NOMO-1 treated with dmso at 0.1 percent for 144 hours (cell line): ENCODE measurements at regions not wholly inside any gene's neighbourhood (a gene's known extent, or its start where the extent isn't known, plus 50 kb on each side); places are given as distances from the start of the nearest gene placed in this dataset.
"Not testable (repeated sequence)": the region's sequence is repeated elsewhere in the genome, so short reads cannot be mapped to it uniquely, and the experiment has no call there.

Experiments used
- DNase-seq: peaks from one replicate; lab custom pipeline; 2025; ENCODE audit not compliant: unreplicated experiment; lab: John Stamatoyannopoulos, UW

DNA sequence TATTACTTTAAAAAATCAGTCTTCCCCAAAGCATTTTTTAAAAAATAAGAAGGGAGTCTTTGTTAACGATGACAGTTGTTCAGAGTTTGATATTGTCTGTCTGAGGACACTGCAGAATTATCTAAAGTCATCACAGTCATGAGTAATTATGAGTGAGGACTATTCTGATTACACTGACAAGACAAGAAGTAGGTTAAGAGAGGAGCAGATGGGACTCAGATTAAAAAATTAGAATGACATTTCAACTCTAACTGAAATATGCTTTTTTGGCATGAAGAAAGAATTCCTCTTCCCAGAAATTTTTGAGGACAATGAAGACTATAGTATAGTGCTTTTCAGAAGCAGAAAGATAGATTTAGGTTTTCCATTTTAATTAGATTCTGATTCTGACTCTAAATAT is 456.5 kb downstream of the EPHA7 start:
- no peak for DNase-seq

DNA sequence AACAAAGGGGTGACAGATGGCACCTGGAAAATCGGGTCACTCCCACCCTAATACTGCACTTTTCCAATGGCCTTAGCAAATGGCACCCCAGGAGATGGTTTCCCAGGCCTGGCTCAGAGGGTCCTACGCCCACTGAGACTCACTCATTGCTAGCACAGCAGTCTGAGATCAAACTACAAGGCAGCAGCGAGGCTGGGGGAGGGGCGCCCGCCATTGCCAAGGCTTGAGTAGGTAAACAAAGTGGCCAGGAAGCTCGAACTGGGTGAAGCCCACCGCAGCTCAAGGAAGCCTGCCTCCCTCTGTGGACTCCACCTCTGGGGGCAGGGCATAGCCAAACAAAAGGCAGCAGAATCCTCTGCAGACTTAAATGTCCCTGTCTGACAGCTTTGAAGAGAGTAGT is 467.2 kb downstream of the EPHA7 start:
- DNase-seq, result not testable (repeated sequence)

DNA sequence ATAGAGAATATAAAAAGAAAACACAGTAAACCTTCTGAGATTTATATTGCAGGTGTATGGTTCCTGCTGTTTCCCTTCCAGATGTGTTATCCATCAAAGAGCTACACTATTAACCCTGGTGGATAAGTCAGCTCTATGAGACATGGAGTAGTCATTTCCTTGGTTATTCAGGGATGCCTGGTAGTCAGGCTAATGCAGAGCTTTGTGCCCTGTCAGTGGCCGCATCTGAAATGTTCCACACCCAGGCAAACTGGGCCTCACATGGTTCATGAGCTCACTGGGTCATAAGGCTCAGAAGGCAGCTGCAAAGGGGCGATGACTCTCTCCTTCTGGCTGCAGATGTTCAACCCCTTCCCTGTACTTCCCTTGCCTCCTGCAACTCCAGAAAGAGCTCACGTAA is 473.6 kb downstream of the EPHA7 start:
- DNase-seq, result no peak

DNA sequence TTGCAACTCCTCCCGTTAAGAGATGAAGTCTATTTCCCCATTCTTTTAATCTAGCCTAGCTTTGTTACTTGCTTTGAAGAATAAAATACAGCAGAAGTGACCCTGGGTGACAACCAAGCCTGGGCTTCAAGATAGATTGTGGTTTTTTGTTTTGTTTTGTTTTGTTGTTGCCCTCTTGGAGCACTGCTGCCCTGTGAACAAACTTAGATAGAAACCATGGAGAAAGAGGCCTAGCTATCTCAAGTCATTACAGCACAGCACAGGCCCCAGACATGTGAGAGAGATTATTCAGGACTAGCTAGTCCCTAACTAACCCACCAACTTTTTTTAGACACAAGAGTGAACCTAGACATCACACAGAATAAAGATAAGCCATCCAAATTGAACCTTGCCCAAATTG is 475.2 kb downstream of the EPHA7 start:
- DNase-seq, result no peak

DNA sequence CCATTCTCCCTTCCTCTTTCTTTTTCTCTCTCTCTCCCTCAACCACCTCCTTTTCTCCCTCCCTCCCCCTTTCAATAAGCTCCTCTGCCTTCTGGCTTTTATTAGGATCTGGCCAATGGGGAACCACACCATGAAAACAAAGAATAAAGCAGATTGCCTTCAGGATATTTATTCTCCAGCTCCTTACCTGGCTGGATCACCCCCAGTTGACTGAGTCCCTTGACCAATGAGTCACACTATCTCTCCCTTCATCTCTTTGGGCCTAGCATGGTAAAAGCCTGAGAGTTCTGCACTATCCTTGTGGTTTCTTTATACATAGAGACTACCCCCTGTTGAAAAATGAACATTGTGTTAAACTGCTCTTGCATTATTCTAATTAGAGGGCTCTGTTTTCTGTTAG is 476.8 kb downstream of the EPHA7 start:
- DNase-seq, result no peak

DNA sequence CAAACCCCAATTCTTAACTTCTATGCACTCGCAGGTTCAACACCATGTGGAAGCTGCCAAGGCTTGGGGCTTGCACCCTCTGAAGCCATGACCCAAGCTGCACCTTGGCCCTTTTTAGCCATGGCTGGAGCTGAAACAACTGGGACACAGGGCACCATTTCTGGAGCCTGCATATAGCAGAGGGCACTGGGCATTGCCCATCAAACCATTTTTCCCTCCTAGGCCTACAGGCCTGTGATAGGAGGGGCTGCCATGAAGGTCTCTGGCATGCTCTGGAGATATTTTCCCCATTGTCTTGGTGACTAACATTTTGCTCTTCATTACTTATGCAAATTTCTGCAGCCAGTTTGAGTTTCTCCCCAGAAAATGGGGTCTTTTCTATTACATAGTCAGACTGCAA is 484.7 kb downstream of the EPHA7 start:
- DNase-seq, result no peak

DNA sequence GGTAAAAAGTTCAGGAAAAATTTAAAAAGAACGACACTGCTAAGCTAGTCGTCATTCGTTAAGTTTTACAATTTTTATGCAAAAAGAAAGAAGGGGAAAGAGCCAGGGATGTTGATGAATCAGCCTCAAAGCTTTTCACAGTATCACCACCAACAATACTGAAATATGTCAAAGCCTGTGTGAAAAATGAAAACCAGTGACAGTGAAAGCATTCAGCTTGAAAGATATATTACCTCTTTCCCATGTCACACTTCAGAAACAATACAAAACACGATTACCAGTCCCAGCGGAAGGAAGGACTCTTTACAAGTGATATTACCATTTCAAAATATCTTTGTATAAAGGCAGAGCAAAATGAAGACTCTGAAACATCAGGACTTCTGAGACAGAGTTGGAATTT is 489.2 kb downstream of the EPHA7 start:
- DNase-seq, result no peak

- no peak for DNase-seq
Observed at GRCh38 chr6:92922216-92922806, 497.0 kb downstream of the EPHA7 start.

- DNase-seq, result no peak
Observed at GRCh38 chr6:92915466-92915865, 503.9 kb downstream of the EPHA7 start.

DNA sequence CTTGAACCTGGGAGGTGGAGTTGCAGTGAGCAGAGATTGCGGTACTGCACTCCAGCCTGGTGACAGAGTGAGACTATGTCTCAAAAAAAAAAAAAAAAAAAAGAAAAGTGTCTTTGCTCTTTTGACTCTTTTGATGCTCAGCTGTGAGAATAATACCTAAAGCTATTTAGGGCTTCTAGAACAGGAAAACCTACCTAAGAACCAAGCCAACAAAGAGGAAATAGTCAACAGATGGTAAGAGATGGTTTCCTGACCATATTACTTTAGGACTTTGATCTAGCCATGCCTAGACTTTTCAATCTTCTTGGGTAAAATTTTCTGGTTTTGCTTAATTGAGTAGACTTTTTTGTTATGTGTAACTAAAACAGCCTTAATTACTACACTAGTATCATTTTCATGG is 508.1 kb downstream of the EPHA7 start:
- no peak for DNase-seq

DNA sequence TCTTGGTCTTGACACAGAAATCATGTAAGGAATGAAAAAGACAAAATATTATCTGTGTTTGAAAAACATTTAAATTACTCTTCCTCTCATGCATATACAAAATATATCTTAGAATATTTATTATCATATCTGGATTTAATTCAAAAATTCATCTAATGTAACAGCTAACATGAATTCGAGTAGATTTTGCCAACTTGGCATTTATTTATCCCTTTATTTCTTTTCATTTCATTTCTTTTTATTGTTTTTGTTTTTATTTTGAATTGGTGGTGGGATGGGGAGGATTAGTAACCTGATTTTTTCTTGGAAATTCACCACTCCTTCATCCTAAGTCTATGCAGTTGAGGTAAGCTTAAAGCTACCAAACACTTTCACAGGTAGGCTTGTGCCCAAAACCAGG is 508.7 kb downstream of the EPHA7 start:
- DNase-seq, result no peak

GRCh38 chr6:92906385-92906784 is 513.0 kb downstream of the EPHA7 start:
- DNase-seq, result no peak

- no peak for DNase-seq
Observed at GRCh38 chr6:92893741-92894140, 525.6 kb downstream of the EPHA7 start.

- no peak for DNase-seq
Observed at GRCh38 chr6:92892626-92893170, 526.7 kb downstream of the EPHA7 start.

GRCh38 chr6:92888316-92888715 is 531.0 kb downstream of the EPHA7 start:
- no peak for DNase-seq

GRCh38 chr6:92887871-92888270 is 531.5 kb downstream of the EPHA7 start:
- DNase-seq, result no peak

GRCh38 chr6:92879526-92879925 is 539.8 kb downstream of the EPHA7 start:
- DNase-seq, result no peak

GRCh38 chr6:92864966-92865555 is 554.3 kb downstream of the EPHA7 start:
- DNase-seq, result no peak

- DNase-seq, result no peak
Observed at GRCh38 chr6:92849636-92850035, 569.7 kb downstream of the EPHA7 start.

- no peak for DNase-seq
Observed at GRCh38 chr6:92848901-92849300, 570.5 kb downstream of the EPHA7 start.

GRCh38 chr6:92848459-92848858 is 570.9 kb downstream of the EPHA7 start:
- DNase-seq, result no peak

DNA sequence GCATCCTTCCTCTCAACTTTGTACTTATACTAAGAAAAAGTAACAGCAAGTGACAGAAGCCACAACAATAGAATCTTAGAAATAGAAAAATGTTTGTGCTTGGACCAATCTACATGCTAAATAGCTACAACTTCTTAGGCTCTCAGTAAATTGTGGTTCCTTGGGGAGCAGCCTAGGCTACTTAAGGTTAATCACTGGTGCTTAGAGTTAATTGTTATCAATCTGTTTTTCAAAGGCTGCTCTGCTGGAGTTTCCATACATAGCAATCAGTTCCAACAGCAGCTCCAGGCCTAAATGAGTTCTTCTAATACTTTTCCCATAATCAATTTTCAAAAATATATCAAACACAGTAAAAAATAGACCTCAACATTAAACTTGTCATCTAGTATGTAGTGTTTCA is 571.4 kb downstream of the EPHA7 start:
- DNase-seq, result no peak
